H1 (cell line): ENCODE measurements at regions not wholly inside any gene's neighbourhood (a gene's known extent, or its start where the extent isn't known, plus 50 kb on each side); places are given as distances from the start of the nearest gene placed in this dataset.

Experiments used
- EGR1 ChIP-seq: IDR thresholded peaks from 2 replicates; pipeline ENCODE4 v1.6.1; 2011; ENCODE audit warnings: low read depth, low read length, borderline replicate concordance
- FOSL1 ChIP-seq: IDR thresholded peaks from 2 replicates; pipeline ENCODE4 v1.6.1; 2011; ENCODE audit warnings: mild to moderate bottlenecking, low read depth, low read length, moderate library complexity; ENCODE audit not compliant: insufficient read depth
- NRF1 ChIP-seq: IDR thresholded peaks from 2 replicates; pipeline ENCODE4 v1.6.1; 2011; ENCODE audit warnings: mild to moderate bottlenecking, low read depth, low read length, improper control_type of control experiment
- RAD21 ChIP-seq, 2 experiments: IDR thresholded peaks in 1 of 2; conservative IDR thresholded peaks in 1 of 2; 2 replicates each; pipeline ENCODE4 v1.6.1; 2011; ENCODE audit warnings: low read depth in 2 of 2, low read length in 2 of 2, improper control_type of control experiment in 1 of 2, inconsistent platforms in 1 of 2, mild to moderate bottlenecking in 1 of 2, moderate library complexity in 1 of 2
- SP4 ChIP-seq: IDR thresholded peaks from 2 replicates; pipeline ENCODE4 v1.6.1; 2012; ENCODE audit warnings: low read length, inconsistent platforms

DNA sequence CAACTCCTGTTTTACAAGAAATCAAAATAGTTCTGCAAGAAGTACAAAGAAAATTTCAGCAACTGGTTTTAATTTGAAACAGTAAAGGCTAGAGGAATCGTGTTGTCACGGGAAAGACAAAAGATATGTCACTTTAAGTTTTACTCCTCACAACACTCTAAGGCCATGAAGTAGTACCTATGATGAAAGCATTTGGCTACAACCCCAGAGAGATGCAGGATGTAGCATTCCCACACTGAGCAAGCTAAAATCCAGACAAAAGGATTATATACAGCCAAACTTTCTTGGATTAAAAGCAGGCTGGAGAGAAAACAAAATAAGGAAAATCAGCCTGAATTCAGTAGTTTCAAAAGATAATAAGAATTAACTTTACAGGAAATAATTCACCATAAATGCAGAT is 245.5 kb upstream of the STEAP1 start (continued):
- TF ChIP-seq FOSL1 = no peak
- no peak for TF ChIP-seq EGR1
- TF ChIP-seq SP4 = no peak
- TF ChIP-seq RAD21 (IDR thresholded peaks at IDR 0.05 in 1 of 2, conservative IDR thresholded peaks at IDR 0.05 in 1 of 2; ENCODE audit: low read depth in 2 of 2, low read length in 2 of 2) = no peak
- no peak for TF ChIP-seq NRF1
